Right lobe of liver (tissue), 6 donors: ENCODE measurements at regions not wholly inside any gene's neighbourhood (a gene's known extent, or its start where the extent isn't known, plus 50 kb on each side); places are given as distances from the start of the nearest gene placed in this dataset.

Experiments used
- ATAC-seq, 4 donors: fragments of 200-7000 bp; cut with Tn5 transposase; one replicate each; pipeline ENCODE4 v1.9.1; 2020; ENCODE audit warnings: mild to moderate bottlenecking in 4 of 4, moderate library complexity in 4 of 4
- DNase-seq, 3 donors: peaks; one replicate each; pipeline ENCODE4 v3.0.0-alpha.2; 2020
- H3K27ac ChIP-seq, 3 donors: fragments of 200-600 bp; one replicate each; pipeline ENCODE4 v1.8.0; 2022
- H3K27me3 ChIP-seq, 2 donors: fragments of 200-600 bp; one replicate each; pipeline ENCODE4 v1.8.0; 2022
- H3K36me3 ChIP-seq, 4 donors: fragments of 200-600 bp; sonication (generic) in 1 of 4; one replicate each; pipeline versions ENCODE4 v1.5.1 to v1.8.0; 2017 to 2022; ENCODE audit warnings: control low read depth in 1 of 4
- H3K4me1 ChIP-seq, 4 donors: fragments of 200-600 bp; sonication (generic) in 1 of 4; one replicate each; pipeline versions ENCODE4 v1.5.1 to v1.8.0; 2017 to 2022; ENCODE audit warnings: control low read depth in 1 of 4
- H3K4me3 ChIP-seq, 3 donors: fragments of 200-600 bp; one replicate each; pipeline ENCODE4 v1.8.0; 2022
- H3K9me3 ChIP-seq, 4 donors: fragments of 200-600 bp; sonication (generic) in 1 of 4; one replicate each; pipeline versions ENCODE4 v1.5.1 to v1.8.0; 2017 to 2022; ENCODE audit warnings: control low read depth in 1 of 4
- POLR2A ChIP-seq: fragments of 450-650 bp; IDR thresholded peaks from one replicate; pipeline ENCODE4 v1.6.1; 2017; ENCODE audit warnings: antibody characterized with exemption, mild to moderate bottlenecking
- WGBS: methylation state at CpG from one replicate; pipeline ENCODE4 v1.1.6; 2018; ENCODE audit warnings: low coverage, low lambda C conversion rate; ENCODE audit not compliant: insufficient coverage; ENCODE audit errors: missing lambda C conversion rate; 5-methylcytosine and 5-hydroxymethylcytosine counted together
- intact Hi-C, 2 donors: fragments of 100-400 bp; cut with DNase I; formaldehyde crosslinking; loops; one replicate each; pipeline versions ENCODE4 v1.11.2 to v1.14.1; 2022
- TF ChIP-seq, protein P1 (sequence below), 4 donors: fragments of 200-600 bp in 3 of 4; fragments of 450-650 bp in 1 of 4; IDR thresholded peaks; one replicate each; pipeline versions ENCODE4 v1.5.1 to v1.8.0; 2016 to 2022; ENCODE audit warnings: antibody characterized with exemption in 4 of 4, mild to moderate bottlenecking in 2 of 4
- donor health status: DM: no; HTN: yes; CAD: no.
- donor health status: DM: no; HTN: no; CAD: no.
- donor health status: DM: no; HTN: no; CAD: no.
- donor health status: DM: no; HTN: yes; CAD: no.
- donor health status: DM: no; HTN: yes; CAD: no.

DNA sequence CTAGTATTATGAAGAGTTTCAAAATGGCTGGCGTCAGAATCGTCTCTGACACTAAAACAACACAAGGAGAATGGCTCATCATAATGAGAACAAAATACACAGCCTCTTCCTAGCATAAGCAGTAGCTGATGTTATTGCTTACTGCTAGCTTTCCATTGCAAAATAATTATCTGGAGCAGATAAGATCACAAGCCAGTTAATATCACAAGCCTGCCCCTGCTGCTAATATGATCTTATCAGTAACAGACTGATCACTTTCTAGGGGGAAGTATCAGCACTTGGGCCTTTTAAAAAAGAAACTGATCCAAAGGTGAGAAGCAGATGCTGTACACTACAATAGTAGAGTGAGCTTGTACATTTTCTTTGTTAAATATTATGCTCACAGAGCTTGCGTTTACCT lies 554.8 kb upstream of the PABPC4L start:
- H3K27ac ChIP-seq = no peak overlapping the region
- intact Hi-C loops = no loop called here
- no peaks in the 10 kb centered on the region for H3K4me1 ChIP-seq
- TF ChIP-seq, protein P1, sequence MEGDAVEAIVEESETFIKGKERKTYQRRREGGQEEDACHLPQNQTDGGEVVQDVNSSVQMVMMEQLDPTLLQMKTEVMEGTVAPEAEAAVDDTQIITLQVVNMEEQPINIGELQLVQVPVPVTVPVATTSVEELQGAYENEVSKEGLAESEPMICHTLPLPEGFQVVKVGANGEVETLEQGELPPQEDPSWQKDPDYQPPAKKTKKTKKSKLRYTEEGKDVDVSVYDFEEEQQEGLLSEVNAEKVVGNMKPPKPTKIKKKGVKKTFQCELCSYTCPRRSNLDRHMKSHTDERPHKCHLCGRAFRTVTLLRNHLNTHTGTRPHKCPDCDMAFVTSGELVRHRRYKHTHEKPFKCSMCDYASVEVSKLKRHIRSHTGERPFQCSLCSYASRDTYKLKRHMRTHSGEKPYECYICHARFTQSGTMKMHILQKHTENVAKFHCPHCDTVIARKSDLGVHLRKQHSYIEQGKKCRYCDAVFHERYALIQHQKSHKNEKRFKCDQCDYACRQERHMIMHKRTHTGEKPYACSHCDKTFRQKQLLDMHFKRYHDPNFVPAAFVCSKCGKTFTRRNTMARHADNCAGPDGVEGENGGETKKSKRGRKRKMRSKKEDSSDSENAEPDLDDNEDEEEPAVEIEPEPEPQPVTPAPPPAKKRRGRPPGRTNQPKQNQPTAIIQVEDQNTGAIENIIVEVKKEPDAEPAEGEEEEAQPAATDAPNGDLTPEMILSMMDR (IDR thresholded peaks at IDR 0.05) = no peak
- TF ChIP-seq POLR2A = no peak
- no peaks in the 10 kb centered on the region for H3K27me3 ChIP-seq
- H3K4me3 ChIP-seq = no peak overlapping the region
- H3K36me3 ChIP-seq = no peaks in the 10 kb centered on the region
- H3K9me3 ChIP-seq = no peaks in the 10 kb centered on the region
- DNase-seq (no peak), ATAC-seq (no peak)
- 54% methylated on average over 3 of the region's 3 CpGs for WGBS

DNA sequence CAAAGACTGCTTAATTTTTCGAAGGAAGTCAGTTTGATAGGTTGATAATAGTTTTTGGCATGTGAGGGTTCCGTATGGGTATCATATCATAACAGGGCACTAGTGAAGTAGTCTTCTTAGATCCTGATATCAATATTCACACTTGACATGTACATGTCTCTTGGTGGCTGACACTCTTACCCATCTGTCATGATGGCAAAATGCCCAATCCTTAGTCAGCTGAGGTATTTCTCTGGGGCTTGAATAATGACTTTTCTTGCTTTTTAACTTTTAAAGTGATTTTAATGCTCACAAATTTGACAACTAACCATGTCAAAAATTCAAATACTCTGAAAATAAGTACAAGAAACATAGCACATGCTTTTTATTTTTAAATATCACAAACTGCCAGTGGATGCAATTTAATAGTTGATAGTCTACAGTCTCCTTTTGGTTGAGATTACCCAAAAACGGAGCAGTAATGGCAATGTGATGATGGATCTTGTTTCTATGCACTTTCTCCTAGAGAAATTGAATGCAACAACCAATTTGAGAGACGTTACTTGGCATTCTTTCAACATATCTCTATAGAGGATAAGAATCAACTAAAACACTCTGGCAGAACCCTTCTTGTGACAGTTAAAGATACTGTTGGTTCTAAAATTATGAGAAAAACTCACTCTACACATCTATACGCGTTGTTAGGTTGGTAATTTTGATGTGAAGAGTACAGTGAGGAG lies 552.9 kb upstream of the PABPC4L start:
- intact Hi-C loops = no loop called here
- WGBS = 40% methylated on average over 6 of the region's 6 CpGs
- H3K9me3 ChIP-seq = no peaks in the 10 kb centered on the region

DNA sequence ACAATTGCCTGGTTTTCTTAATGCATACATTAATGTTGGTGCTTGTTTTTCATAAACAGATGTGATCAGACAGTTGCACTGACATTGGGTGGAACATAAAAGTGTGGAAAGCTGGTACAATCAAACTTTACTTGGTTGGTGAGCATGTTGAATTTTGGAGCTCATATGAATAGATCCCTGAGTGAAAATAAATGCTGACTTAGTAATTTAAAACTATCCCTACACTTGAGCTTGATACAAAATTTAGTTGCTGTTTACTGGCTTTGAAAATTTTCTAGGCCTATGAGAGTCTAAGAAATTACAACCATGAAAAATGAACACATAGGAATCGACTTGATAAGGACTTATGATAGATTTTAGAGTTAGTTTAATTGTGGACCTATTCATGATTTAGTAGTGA lies 551.8 kb upstream of the PABPC4L start:
- H3K4me3 ChIP-seq = no peak overlapping the region
- no peak overlapping the region for H3K27ac ChIP-seq
- H3K27me3 ChIP-seq = no peaks in the 10 kb centered on the region
- ATAC-seq (no peak), DNase-seq (no peak)
- H3K36me3 ChIP-seq = no peaks in the 10 kb centered on the region
- intact Hi-C loops = no loop called here
- no peaks in the 10 kb centered on the region for H3K4me1 ChIP-seq
- WGBS = 30% methylated on average over 1 of the region's 1 CpG
- TF ChIP-seq, protein P1 (IDR thresholded peaks at IDR 0.05) = no peak
- no peaks in the 10 kb centered on the region for H3K9me3 ChIP-seq

More for the DNA sequence above, 552.9 kb upstream of the PABPC4L start:
- ATAC-seq = no peak
- Histone ChIP-seq H3K36me3 (no peaks in the 10 kb centered on the region), H3K4me1 (no peaks in the 10 kb centered on the region), H3K27me3 (no peaks in the 10 kb centered on the region), H3K4me3 (no peak overlapping the region), H3K27ac (no peak overlapping the region)
- no peak for TF ChIP-seq POLR2A
- TF ChIP-seq, protein P1 (IDR thresholded peaks at IDR 0.05) = no peak
- DNase-seq = no peak

DNA sequence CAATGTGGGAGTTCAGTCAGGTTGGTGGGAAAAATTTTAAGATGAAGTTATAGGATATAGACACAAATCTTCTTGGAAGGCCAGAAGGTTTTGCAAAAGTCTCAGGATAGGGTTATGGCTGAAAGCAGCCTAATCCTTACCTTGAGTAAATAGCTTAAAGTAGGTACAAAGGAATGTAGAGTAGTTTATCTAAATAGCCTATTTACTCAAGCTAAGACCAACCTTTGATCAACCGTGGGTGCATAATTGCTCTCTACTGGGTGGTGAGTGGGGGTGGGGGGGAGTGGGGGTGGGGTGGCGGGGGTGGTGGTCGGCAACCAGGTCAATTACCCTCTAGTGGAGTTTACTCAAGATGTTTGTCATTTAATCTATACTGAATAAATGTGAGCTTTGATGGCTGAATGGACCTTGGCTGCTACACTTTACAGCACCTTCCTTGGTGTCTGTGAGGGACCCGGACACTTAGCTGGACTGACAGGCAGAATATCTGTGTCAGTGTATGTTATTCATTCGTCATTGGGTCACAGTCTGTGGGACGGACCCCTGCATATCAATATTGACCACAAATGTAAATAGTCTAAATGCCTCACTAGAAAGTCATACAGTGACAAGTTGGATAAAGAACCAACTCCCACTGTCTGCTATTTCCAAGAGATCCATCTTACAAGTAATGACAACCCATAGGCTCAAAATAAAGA lies 545.7 kb upstream of the PABPC4L start:
- Histone ChIP-seq H3K4me1 (no peaks in the 10 kb centered on the region), H3K27ac (no peak overlapping the region), H3K9me3 (no peaks in the 10 kb centered on the region), H3K36me3 (no peaks in the 10 kb centered on the region), H3K4me3 (no peak overlapping the region), H3K27me3 (no peaks in the 10 kb centered on the region)
- TF ChIP-seq POLR2A = no peak
- TF ChIP-seq, protein P1 (IDR thresholded peaks at IDR 0.05) = no peak
- ATAC-seq = no peak
- no peak for DNase-seq
- intact Hi-C loops = no loop called here
- WGBS = 27% methylated on average over 6 of the region's 6 CpGs
